Hypothalamus (tissue), 51 donors: ENCODE measurements at regions not wholly inside any gene's neighbourhood (a gene's known extent, or its start where the extent isn't known, plus 50 kb on each side); places are given as distances from the start of the nearest gene placed in this dataset.
"Not testable (repeated sequence)": the region's sequence is repeated elsewhere in the genome, so short reads cannot be mapped to it uniquely, and the experiment has no call there.

Experiments used
- DNase-seq, 51 donors: peaks; one replicate each; lab custom pipeline; 2025; lab: John Stamatoyannopoulos, UW

GRCh38 chr7:82501346-82501745 is 57.8 kb upstream of the CACNA2D1 start:
- DNase-seq, result no peak

GRCh38 chr7:82499546-82499945 is 56.0 kb upstream of the CACNA2D1 start:
- DNase-seq, result not testable (repeated sequence)

GRCh38 chr7:82494420-82494819 is 50.8 kb upstream of the CACNA2D1 start:
- no peak for DNase-seq
